SK-N-SH (cell line): ENCODE measurements at regions not wholly inside any gene's neighbourhood (a gene's known extent, or its start where the extent isn't known, plus 50 kb on each side); places are given as distances from the start of the nearest gene placed in this dataset.

Experiments
- CHD2 ChIP-seq: fragments of 150-350 bp; IDR thresholded peaks from 2 replicates; pipeline ENCODE4 v1.6.1; 2018; ENCODE audit warnings: low read length; ENCODE audit not compliant: partially characterized antibody
- CTCF ChIP-seq: fragments of 200-600 bp; sonication (generic); IDR thresholded peaks from 2 replicates; pipeline ENCODE4 v1.6.1; 2017; ENCODE audit warnings: antibody characterized with exemption, mild to moderate bottlenecking, moderate library complexity
- EP300 ChIP-seq, 2 experiments: IDR thresholded peaks; 2 replicates each; pipeline versions ENCODE4 v1.4.0 to v1.6.1; 2012; ENCODE audit warnings: borderline replicate concordance in 1 of 2, low read depth in 1 of 2, low read length in 1 of 2
- EZH2phosphoT487 ChIP-seq: fragments of 200-600 bp; sonication (generic); IDR thresholded peaks from 2 replicates; pipeline ENCODE4 v1.6.1; 2017; ENCODE audit warnings: low read depth, mixed run types, mild to moderate bottlenecking, antibody characterized with exemption, moderate library complexity, borderline replicate concordance
- MAX ChIP-seq: IDR thresholded peaks from 2 replicates; pipeline ENCODE4 v1.4.0; 2012; ENCODE audit warnings: low read depth
- MXI1 ChIP-seq: IDR thresholded peaks from 2 replicates; pipeline ENCODE4 v1.6.1; 2012; ENCODE audit warnings: mild to moderate bottlenecking, low read depth, low read length, improper control_type of control experiment
- POLR2AphosphoS5 ChIP-seq: IDR thresholded peaks from 2 replicates; pipeline ENCODE4 v1.6.1; 2012; ENCODE audit warnings: low read depth, low read length
- RAD21 ChIP-seq: IDR thresholded peaks from 2 replicates; pipeline ENCODE4 v1.6.1; 2012; ENCODE audit warnings: mild to moderate bottlenecking, low read length
- REST ChIP-seq: IDR thresholded peaks from 2 replicates; pipeline ENCODE4 v1.6.1; 2012; ENCODE audit warnings: mild to moderate bottlenecking, low read depth, low read length, moderate library complexity
- SMC3 ChIP-seq: IDR thresholded peaks from 2 replicates; pipeline ENCODE4 v1.6.1; 2012; ENCODE audit warnings: low read depth, low read length, improper control_type of control experiment
- TAF1 ChIP-seq: IDR thresholded peaks from 2 replicates; pipeline ENCODE4 v1.6.1; 2012; ENCODE audit warnings: low read depth, mild to moderate bottlenecking, low read length, moderate library complexity, borderline replicate concordance
- TCF12 ChIP-seq: IDR thresholded peaks from 2 replicates; pipeline ENCODE4 v1.4.0; 2012
- USF1 ChIP-seq: IDR thresholded peaks from 2 replicates; pipeline ENCODE4 v1.4.0; 2012; ENCODE audit warnings: low read depth, borderline replicate concordance
- YY1 ChIP-seq: IDR thresholded peaks from 2 replicates; pipeline ENCODE4 v1.4.0; 2012; ENCODE audit warnings: low read depth, mild to moderate bottlenecking

GRCh38 chr11:133739481-133739880 is 105.8 kb downstream of the SPATA19 start:
- TF ChIP-seq CTCF (no peak), MXI1 (no peak), REST (no peak), SMC3 (no peak), CHD2 (no peak), TCF12 (no peak), EP300 (IDR thresholded peaks at IDR 0.05; ENCODE audit: borderline replicate concordance in 1 of 2, low read depth in 1 of 2, low read length in 1 of 2) (no peak), USF1 (no peak), EZH2phosphoT487 (no peak), POLR2AphosphoS5 (no peak), RAD21 (no peak), MAX (no peak), TAF1 (no peak), YY1 (no peak)
